ENCODE measurements at regions not wholly inside any gene's neighbourhood (a gene's known extent, or its start where the extent isn't known, plus 50 kb on each side); places are given as distances from the start of the nearest gene placed in this dataset.
A peak's percentile ranks its signal among the peaks of the same experiment; 100 is the strongest.

- TF ChIP-seq ARID4B (CRISPR knock-in tag; IDR thresholded peaks at IDR 0.05): no peak
Measured at GRCh38 chr2:207450186-207450585, 79.6 kb upstream of the CREB1 start (continued).

DNA sequence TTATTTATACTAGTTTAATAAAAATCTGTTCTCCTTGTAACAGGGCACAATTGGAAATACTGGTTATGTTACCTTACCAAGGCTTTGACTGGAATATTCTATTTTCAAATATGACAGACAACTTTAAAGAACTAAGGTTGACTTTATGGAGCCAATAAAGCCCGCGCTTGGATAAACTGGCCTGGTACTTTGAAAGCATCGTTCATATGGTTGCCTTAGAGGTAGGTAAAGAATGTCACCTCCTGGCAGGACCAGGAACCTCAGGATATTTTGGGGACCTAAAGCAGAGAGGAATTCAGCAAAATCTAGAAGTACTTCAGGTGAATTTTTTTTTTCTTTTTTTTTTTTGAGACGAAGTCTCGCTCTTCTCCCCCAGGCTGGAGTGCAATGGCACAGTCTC lies 71.2 kb upstream of the CREB1 start:
- Histone ChIP-seq H3K9me3 (replicated peaks; ENCODE audit: control insufficient read depth, insufficient read depth, low read depth, low read length) (no peaks in the 10 kb centered on the region), H3K27ac (ENCODE audit: extremely low read depth, low read depth, low read length) (no peak overlapping the region), H4K20me1 (replicated peaks; ENCODE audit: control insufficient read depth, insufficient read depth, low read length) (no peaks in the 10 kb centered on the region), H2AFZ (ENCODE audit: low read depth, low read length) (no peak overlapping the region), H3K9ac (ENCODE audit: insufficient read depth in 1 of 2, low read depth in 2 of 2, low read length in 2 of 2) (no peak overlapping the region), H3K9me1 (ENCODE audit: control insufficient read depth, insufficient read depth, low read length) (no peaks in the 10 kb centered on the region), H3K36me3 (ENCODE audit: control insufficient read depth, insufficient read depth, low read length) (no peaks in the 10 kb centered on the region), H3K27me3 (ENCODE audit: control insufficient read depth in 2 of 2, insufficient read depth in 2 of 2, low read length in 2 of 2) (no peaks in the 10 kb centered on the region), H3K79me2 (ENCODE audit: control insufficient read depth, insufficient read depth, low read length) (no peaks in the 10 kb centered on the region), H3K4me3 (no peak overlapping the region), H3K4me1 (replicated peaks in 1 of 2; ENCODE audit: control insufficient read depth in 2 of 2, insufficient read depth in 2 of 2, low read length in 2 of 2) (no peaks in the 10 kb centered on the region; a peak in 2 of 5 replicates), H3K4me2 (ENCODE audit: insufficient read depth, low read length) (no peak overlapping the region)
- in situ Hi-C loops (cut with MboI) (loop anchor here (25.0 kb wide), 2 partner anchors 471 to 896 kb away; no protein-coding TSS in a partner anchor), intact Hi-C loops (cut with micrococcal nuclease) (no loop called here)
- ATAC-seq (no peak), DNase-seq (ENCODE audit: extremely low read depth in 1 of 4, low spot score in 3 of 4) (no peak), FAIRE-seq (no peak)
- WGBS (ENCODE audit: insufficient coverage, low coverage, missing lambda C conversion rate): 79% methylated on average over 3 of the region's 5 CpGs
- TF ChIP-seq, protein P1, sequence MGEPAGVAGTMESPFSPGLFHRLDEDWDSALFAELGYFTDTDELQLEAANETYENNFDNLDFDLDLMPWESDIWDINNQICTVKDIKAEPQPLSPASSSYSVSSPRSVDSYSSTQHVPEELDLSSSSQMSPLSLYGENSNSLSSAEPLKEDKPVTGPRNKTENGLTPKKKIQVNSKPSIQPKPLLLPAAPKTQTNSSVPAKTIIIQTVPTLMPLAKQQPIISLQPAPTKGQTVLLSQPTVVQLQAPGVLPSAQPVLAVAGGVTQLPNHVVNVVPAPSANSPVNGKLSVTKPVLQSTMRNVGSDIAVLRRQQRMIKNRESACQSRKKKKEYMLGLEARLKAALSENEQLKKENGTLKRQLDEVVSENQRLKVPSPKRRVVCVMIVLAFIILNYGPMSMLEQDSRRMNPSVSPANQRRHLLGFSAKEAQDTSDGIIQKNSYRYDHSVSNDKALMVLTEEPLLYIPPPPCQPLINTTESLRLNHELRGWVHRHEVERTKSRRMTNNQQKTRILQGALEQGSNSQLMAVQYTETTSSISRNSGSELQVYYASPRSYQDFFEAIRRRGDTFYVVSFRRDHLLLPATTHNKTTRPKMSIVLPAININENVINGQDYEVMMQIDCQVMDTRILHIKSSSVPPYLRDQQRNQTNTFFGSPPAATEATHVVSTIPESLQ (CRISPR knock-in tag; IDR thresholded peaks at IDR 0.05): no peak
- TF ChIP-seq RAD51 (IDR thresholded peaks at IDR 0.05; ENCODE audit: borderline replicate concordance, low read depth) (no peak), ZNF785 (CRISPR knock-in tag; IDR thresholded peaks at IDR 0.05) (no peak), ZNF780A (CRISPR knock-in tag; IDR thresholded peaks at IDR 0.05) (no peak), E2F4 (CRISPR knock-in tag; IDR thresholded peaks at IDR 0.05; ENCODE audit: low read depth) (no peak)
- TF ChIP-seq, protein P2, sequence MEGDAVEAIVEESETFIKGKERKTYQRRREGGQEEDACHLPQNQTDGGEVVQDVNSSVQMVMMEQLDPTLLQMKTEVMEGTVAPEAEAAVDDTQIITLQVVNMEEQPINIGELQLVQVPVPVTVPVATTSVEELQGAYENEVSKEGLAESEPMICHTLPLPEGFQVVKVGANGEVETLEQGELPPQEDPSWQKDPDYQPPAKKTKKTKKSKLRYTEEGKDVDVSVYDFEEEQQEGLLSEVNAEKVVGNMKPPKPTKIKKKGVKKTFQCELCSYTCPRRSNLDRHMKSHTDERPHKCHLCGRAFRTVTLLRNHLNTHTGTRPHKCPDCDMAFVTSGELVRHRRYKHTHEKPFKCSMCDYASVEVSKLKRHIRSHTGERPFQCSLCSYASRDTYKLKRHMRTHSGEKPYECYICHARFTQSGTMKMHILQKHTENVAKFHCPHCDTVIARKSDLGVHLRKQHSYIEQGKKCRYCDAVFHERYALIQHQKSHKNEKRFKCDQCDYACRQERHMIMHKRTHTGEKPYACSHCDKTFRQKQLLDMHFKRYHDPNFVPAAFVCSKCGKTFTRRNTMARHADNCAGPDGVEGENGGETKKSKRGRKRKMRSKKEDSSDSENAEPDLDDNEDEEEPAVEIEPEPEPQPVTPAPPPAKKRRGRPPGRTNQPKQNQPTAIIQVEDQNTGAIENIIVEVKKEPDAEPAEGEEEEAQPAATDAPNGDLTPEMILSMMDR (IDR thresholded peaks at IDR 0.05 in 2 of 3, conservative IDR thresholded peaks at IDR 0.05 in 1 of 3; ENCODE audit: insufficient read depth in 2 of 3, low read depth in 1 of 3, low read length in 3 of 3): peak in 1 of 3 experiments; percentile 36; a peak in 2 of 6 replicates
- TF ChIP-seq, protein P3, sequence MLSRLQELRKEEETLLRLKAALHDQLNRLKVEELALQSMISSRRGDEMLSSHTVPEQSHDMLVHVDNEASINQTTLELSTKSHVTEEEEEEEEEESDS (CRISPR knock-in tag; IDR thresholded peaks at IDR 0.05): no peak
- BruUV-seq (replicated peaks): no TSS peak
- ChIA-PET POLR2A (no interaction called here), CTCF (ENCODE audit: low intra/inter-chr PET ratio) (no interaction called here)

Measured in K562 (cell line).